Gastroesophageal sphincter (tissue), 4 donors: ENCODE measurements at regions not wholly inside any gene's neighbourhood (a gene's known extent, or its start where the extent isn't known, plus 50 kb on each side); places are given as distances from the start of the nearest gene placed in this dataset.

Experiments used
- ATAC-seq: fragments of 150-250 bp; one replicate; pipeline ENCODE4 v1.9.1; 2016; ENCODE audit warnings: mild to moderate bottlenecking, moderate library complexity
- H3K27ac ChIP-seq, 4 donors: fragments of 200-600 bp; sonication (generic) in 3 of 4; 1 replicate in 3 of 4; 2 replicates in 1 of 4; pipeline ENCODE4 v1.5.1; 2016 to 2019
- H3K27me3 ChIP-seq: fragments of 200-600 bp; sonication (generic); one replicate; pipeline ENCODE4 v1.5.1; 2019
- H3K36me3 ChIP-seq, 2 donors: fragments of 200-600 bp; sonication (generic); one replicate each; pipeline ENCODE4 v1.5.1; 2019; ENCODE audit warnings: control low read depth in 1 of 2
- H3K4me1 ChIP-seq, 3 donors: fragments of 200-600 bp; sonication (generic); 1 replicate in 2 of 3; 2 replicates in 1 of 3; pipeline ENCODE4 v1.5.1; 2016 to 2019; ENCODE audit warnings: control low read depth in 2 of 3
- H3K4me3 ChIP-seq, 2 donors: fragments of 200-600 bp; sonication (generic); one replicate each; pipeline ENCODE4 v1.5.1; 2019; ENCODE audit warnings: mild to moderate bottlenecking in 1 of 2, moderate library complexity in 1 of 2
- H3K9me3 ChIP-seq, 3 donors: fragments of 200-600 bp; sonication (generic); one replicate each; pipeline ENCODE4 v1.5.1; 2017 to 2019; ENCODE audit warnings: control low read depth in 2 of 3
- EP300 ChIP-seq: sonication (generic); formaldehyde crosslinking; IDR thresholded peaks from one replicate; pipeline ENCODE4 v1.6.1; 2017; ENCODE audit warnings: antibody characterized with exemption, mild to moderate bottlenecking
- POLR2A ChIP-seq, 2 donors: fragments of 450-650 bp; IDR thresholded peaks; one replicate each; pipeline ENCODE4 v1.6.1; 2017; ENCODE audit warnings: antibody characterized with exemption in 2 of 2, mild to moderate bottlenecking in 2 of 2, moderate library complexity in 1 of 2
- POLR2AphosphoS5 ChIP-seq: sonication (generic); formaldehyde crosslinking; IDR thresholded peaks from one replicate; pipeline ENCODE4 v1.6.1; 2017; ENCODE audit warnings: antibody characterized with exemption
- WGBS, 2 donors: methylation state at CpG; one replicate each; pipeline ENCODE4 v1.1.5; 2018; ENCODE audit warnings: low coverage in 1 of 2; 5-methylcytosine and 5-hydroxymethylcytosine counted together
- TF ChIP-seq, protein P1 (sequence below), 4 experiments: fragments of 200-600 bp in 2 of 4; fragments of 450-650 bp in 2 of 4; sonication (generic) in 1 of 4; IDR thresholded peaks; one replicate each; pipeline ENCODE4 v1.5.1; 2017 to 2019; ENCODE audit warnings: antibody characterized with exemption in 4 of 4, mild to moderate bottlenecking in 2 of 4, moderate library complexity in 2 of 4

DNA sequence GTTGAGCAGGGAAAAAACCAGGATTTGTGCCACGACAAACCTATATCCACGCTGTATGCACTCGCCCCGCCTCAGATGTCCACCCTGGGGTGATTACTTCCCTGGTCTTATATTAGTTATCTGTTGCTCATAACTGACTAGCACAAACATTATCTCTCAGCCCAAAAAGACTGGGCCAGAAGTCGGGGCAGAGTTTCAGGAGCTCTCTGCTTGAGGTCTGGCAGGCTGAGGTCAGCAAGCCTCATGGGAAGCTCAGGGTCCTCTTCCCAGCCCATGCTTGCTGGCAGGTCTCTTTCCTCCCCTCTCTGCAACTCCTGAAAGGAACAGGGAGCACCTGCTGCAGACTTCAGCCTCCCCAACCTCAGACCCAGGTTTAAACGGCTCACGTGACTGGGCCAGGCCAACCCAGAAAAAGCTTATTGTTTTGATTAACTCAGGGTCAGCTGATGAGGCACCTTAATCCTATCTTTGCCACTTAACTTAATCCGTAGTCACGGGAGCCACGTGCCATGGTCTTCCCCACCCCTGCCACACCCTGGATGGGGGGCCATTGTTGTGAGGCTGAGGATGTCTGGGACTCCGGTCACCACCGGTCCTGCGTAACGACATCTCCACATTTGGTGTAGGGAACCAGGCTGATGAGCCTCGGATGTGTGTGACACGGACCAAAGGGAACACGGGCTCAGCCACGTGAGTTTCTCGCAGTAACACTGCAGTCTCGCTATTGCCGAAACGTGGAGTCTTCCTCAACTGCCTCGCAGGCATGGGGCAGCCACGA, 123.7 kb upstream of the IRX4 start:
- no peak for ATAC-seq
- Histone ChIP-seq H3K4me1 (no peaks in the 10 kb centered on the region), H3K36me3 (no peaks in the 10 kb centered on the region), H3K27ac (peak overlapping the region in 2 of 4 donors; percentile 14 to 56), H3K9me3 (no peaks in the 10 kb centered on the region), H3K4me3 (no peak overlapping the region), H3K27me3 (peaks cover 56% of the 10 kb centered on the region)
- no peak for TF ChIP-seq EP300
- 65 to 73% methylated on average over 7 to 10 of the region's 24 CpGs for WGBS, 2 donors

DNA sequence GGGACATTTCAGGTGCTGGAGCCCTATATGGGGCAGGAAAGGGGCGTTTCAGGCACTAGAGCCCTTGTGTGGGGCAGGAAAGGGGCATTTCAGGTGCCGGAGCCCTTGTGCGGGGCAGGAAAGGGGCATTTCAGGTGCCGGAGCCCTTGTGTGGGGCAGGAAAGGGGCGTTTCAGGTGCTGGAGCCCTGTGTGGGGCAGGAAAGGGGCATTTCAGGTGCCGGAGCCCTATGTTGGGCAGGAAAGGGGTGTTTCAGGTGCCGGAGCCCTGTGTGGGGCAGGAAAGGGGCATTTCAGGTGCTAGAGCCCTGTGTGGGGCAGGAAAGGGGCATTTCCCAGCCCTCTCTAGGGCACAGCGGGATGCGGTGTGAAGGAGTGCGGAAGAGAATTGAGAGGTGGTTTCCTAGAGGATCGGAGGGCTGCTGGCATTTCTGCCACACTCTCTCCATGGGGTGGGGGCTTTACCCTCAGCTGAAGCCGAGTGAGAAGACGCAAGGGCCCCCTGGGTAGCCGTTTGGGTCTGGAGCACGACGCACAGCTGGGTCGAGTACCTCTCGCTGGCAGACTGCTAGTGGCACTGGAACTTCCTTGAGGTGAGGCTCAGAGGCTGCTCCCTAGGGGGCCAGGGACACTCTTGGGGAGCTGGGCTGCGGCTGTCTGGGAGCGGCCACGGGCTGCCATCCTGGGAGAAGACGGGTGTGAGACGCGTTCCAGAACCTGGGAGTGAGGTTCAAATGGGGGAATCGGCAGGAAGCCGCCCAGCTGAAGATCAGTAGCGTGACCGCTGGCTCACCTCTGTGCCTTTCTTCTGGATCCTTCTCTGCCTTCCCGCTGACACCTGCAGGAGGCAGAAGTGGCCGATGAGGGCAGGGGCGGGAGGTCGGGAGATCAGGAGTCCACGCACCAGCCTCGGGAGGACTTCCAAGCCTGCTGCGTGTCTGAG, 122.6 kb upstream of the IRX4 start:
- Histone ChIP-seq H3K4me3 (no peak overlapping the region), H3K4me1 (no peaks in the 10 kb centered on the region), H3K27me3 (peaks cover 67% of the 10 kb centered on the region), H3K36me3 (no peaks in the 10 kb centered on the region), H3K27ac (no peak overlapping the region), H3K9me3 (no peaks in the 10 kb centered on the region)
- 60 to 63% methylated on average over 1 to 9 of the region's 35 CpGs for WGBS, 2 donors
- TF ChIP-seq POLR2AphosphoS5 = no peak
- no peak for TF ChIP-seq EP300
- TF ChIP-seq, protein P1, sequence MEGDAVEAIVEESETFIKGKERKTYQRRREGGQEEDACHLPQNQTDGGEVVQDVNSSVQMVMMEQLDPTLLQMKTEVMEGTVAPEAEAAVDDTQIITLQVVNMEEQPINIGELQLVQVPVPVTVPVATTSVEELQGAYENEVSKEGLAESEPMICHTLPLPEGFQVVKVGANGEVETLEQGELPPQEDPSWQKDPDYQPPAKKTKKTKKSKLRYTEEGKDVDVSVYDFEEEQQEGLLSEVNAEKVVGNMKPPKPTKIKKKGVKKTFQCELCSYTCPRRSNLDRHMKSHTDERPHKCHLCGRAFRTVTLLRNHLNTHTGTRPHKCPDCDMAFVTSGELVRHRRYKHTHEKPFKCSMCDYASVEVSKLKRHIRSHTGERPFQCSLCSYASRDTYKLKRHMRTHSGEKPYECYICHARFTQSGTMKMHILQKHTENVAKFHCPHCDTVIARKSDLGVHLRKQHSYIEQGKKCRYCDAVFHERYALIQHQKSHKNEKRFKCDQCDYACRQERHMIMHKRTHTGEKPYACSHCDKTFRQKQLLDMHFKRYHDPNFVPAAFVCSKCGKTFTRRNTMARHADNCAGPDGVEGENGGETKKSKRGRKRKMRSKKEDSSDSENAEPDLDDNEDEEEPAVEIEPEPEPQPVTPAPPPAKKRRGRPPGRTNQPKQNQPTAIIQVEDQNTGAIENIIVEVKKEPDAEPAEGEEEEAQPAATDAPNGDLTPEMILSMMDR (IDR thresholded peaks at IDR 0.05) = no peak
- no peak for TF ChIP-seq POLR2A (IDR thresholded peaks at IDR 0.05)
- no peak for ATAC-seq

DNA sequence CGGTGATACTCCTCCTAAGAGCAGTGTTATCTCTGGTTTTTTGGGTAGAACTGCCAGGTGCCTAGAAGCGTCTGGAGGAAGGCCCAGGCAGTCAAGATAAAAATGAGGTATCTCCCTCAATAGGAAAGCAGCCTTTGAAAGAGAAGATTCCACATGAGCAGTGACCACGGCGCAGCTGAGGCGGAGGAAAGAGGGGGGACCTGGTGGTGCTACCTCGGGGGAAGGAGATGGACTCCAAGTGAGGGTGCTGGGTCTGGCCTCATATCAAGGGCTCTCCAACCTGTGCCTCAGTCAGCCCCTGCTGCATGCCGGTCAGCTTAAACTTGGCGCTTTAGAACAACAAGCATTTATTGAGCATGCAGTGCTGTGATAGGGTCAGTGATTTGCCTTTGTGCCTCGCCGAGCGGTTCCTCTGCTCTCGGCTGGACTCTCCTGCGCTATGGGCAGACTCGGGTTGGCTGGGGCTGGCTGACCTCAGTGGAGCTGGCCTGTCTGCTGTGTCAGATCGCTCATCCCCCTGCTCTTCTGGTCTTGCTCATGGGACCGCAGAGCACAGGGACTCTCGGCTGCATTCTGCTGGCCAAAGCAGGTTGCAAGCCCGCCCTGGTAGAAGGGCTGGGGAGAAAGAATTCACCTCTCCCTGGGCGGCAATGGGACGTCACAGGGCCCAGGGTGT, 121.1 kb upstream of the IRX4 start:
- H3K27ac ChIP-seq = no peak overlapping the region
- no peaks in the 10 kb centered on the region for H3K4me1 ChIP-seq
- H3K36me3 ChIP-seq = no peaks in the 10 kb centered on the region
- H3K27me3 ChIP-seq = peaks cover 69% of the 10 kb centered on the region
- H3K4me3 ChIP-seq = no peak overlapping the region
- no peak for ATAC-seq
- no peaks in the 10 kb centered on the region for H3K9me3 ChIP-seq
- WGBS, 2 donors = 74% methylated on average over 7 of the region's 20 CpGs; no CpG with 5 or more reads in 1 of the 2 donors
- TF ChIP-seq POLR2A (IDR thresholded peaks at IDR 0.05) = no peak

DNA sequence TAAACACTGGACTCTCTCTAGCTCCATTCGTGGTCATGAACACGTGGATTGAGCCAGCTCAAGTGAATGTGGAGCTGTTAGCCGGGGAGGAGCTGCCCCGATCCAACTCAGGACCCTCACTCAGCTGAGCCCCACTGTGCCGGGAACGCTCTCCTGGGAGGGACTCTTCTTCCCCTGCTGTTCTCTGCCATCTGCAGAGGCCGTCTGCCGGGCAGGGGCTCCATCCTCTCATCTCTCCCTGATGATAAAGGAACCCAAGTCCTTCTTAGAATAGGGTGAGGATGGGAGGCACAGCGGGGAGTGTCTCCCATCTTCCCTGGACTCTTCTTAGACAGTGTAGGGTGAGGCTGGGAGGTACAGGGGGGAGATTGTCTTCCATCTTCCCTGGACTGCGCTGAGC, 120.5 kb upstream of the IRX4 start:
- no peak overlapping the region for H3K4me3 ChIP-seq
- peaks cover 69% of the 10 kb centered on the region for H3K27me3 ChIP-seq
- H3K4me1 ChIP-seq = no peaks in the 10 kb centered on the region
- WGBS, 2 donors = 60 to 69% methylated on average over 1 to 6 of the region's 10 CpGs
- no peaks in the 10 kb centered on the region for H3K9me3 ChIP-seq
- TF ChIP-seq, protein P1 (IDR thresholded peaks at IDR 0.05) = no peak
- TF ChIP-seq POLR2A (IDR thresholded peaks at IDR 0.05) (no peak), POLR2AphosphoS5 (no peak), EP300 (no peak)
- no peak overlapping the region for H3K27ac ChIP-seq
- no peaks in the 10 kb centered on the region for H3K36me3 ChIP-seq
- ATAC-seq = no peak

DNA sequence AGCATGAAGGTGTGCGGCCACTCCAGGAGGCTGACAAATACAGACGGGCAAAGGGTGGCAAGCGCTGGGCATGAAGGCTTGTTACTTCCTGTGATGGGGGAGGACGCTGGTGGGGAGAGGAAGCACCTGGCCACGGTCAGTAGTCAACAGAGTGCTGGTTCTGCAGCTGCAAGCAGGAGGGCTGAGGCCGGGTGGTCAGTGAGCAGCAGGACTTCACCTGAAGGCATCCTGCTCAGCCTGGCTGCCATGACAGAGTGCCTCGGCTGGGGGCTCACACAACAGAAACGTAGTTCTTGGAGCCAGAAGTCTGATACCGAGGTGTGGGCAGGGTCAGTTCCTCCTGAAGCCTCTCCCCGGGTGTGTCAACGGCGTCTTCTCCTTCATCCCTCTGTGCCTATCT, 118.6 kb upstream of the IRX4 start:
- no peaks in the 10 kb centered on the region for H3K9me3 ChIP-seq
- H3K4me1 ChIP-seq = no peaks in the 10 kb centered on the region
- no peak for ATAC-seq
- no peaks in the 10 kb centered on the region for H3K36me3 ChIP-seq
- peaks cover 52% of the 10 kb centered on the region for H3K27me3 ChIP-seq
- 58 to 76% methylated on average over 5 to 9 of the region's 12 CpGs for WGBS, 2 donors
- H3K4me3 ChIP-seq = no peak overlapping the region
- no peak overlapping the region for H3K27ac ChIP-seq
- TF ChIP-seq POLR2AphosphoS5 (no peak), EP300 (no peak), POLR2A (IDR thresholded peaks at IDR 0.05) (no peak)
- TF ChIP-seq, protein P1 (IDR thresholded peaks at IDR 0.05) = no peak
